ENCODE measurements at regions not wholly inside any gene's neighbourhood (a gene's known extent, or its start where the extent isn't known, plus 50 kb on each side); places are given as distances from the start of the nearest gene placed in this dataset.
"Not testable (repeated sequence)": the region's sequence is repeated elsewhere in the genome, so short reads cannot be mapped to it uniquely, and the experiment has no call there.

DNA sequence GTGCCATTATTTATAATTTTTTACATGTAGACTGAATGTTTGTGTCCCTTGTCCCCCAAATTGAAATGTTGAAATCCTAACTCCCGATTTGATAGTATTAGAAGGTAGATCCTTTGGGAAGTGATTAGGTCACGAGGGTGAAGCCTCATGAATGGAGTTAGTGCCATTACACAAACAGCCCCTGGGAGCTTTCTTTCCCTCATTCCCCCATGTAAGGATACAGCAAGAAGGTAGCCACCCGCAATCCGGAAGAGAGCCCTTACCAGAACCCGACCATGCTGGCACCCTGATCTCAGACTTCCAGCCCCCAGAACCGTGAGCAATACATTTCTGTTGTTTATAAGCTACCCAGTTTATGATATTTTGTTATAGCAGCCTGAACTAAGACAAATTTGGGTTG is 143.2 kb downstream of the NPIPB5 start:
- no peak for DNase-seq (ENCODE audit: low read depth in 2 of 2)

DNA sequence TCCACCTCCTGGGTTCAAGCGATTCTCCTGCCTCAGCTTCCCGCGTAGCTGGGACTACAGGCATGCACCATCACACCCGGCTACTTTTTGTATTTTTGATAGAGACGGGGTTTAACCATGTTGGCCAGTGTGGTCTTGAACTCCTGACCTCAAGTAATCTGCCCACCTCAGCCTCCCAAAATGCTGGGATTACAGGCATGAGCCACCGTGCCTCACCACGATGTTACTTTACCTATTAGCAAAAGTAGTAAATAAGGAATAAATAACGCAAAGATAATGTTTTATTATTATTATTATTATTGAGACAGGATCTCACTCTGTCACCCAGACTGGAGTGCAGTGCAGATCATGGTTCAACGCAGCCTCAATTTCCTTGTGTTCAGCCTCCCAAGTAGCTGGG is 145.9 kb downstream of the NPIPB5 start:
- not testable (repeated sequence) for DNase-seq (ENCODE audit: low read depth in 2 of 2)

DNA sequence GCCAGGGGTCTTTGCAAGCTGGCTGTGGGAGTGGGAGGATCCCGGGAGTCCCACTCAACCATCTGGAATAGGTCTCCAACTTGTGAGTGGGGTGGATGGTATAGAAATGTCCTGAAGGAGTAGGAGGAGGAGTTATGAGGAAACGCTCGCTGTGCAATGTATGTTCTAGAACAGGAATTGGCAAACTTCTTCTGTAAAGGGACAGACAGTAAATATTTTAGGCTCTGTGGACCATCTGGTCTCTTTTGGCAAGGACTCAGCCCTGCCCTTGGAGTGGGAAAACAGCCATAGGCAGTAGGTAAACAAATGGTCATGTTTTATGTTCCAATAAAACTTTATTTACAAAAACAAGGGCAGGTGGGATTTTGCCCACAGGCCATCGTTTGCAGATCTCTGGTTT is 149.2 kb downstream of the NPIPB5 start:
- no peak for DNase-seq (ENCODE audit: low read depth in 2 of 2)

DNA sequence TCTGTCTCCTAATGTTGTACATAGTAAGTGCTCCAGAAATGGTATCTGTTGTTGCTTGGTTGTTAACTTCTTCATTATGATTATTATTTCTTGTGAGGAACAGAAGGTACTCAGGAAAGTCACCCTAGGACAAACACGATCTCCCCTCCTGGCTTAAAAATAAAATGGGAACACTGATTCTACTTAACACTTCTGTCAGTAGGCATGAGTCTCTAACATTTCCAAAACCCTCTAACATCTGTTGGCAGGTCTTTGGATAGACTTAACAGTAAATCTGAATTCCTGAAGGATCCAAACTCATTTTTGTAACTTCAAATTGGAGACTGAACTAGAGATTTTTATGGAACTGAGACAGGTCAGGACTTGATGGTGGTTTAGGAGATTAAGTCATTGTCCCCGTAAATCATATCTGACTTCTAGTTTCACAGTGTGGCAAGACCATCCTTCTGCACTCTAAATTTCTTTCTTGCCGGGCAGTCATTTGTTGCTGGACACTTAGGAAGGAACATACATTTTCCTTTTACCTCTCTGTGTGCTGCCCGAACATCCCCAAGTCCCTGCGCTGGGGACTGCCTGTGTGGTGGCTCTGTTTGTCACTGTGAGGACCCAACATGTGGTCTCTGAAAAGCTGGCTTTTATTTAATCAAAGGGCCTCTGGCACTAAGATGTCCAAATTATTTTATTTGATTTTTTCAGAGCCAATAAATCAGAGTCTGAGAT is 149.9 kb downstream of the NPIPB5 start:
- DNase-seq (ENCODE audit: low read depth in 2 of 2) = no peak

DNA sequence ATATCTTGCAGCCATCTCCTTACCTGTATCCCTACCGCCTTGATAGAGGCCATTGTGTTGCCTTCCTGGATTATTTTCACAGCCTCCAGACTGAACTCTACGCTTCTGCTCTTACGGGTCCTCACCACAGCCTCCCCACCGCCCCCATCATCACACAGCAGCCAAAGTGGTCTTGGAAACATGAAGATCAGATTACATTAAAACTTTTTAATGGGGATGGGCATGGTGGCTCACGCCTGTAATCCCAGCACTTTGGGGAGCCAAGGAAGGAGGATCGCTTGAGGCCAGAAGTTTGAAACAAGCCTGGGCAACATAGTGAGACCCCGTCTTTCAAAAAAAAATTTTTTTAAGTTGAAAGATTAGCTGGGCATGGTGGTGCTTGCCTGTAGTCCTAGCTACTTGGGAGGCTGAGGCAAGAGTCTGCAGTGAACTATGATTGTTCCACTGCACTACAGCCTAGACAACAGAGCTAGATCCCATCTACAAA is 150.5 kb downstream of the NPIPB5 start:
- no peak for DNase-seq (ENCODE audit: low read depth in 2 of 2)

DNA sequence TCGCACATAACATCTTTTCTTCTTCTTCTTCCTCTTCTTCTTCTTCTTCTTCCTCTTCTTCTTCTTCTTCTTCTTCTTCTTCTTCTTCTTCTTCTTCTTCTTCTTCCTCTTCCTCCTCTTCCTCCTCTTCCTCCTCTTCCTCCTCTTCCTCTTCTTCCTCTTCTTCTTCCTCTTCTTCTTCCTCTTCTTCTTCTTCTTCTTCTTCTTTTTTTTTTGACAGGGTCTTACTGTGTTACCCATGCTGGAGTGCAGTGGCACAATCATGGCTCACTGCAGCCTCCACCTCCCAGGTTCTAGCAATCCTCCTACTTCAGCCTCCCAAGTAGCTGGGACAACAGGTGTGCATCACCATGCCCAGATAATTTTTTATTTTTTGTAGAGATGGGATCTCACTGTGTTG is 151.0 kb upstream of the HS3ST2 start:
- not testable (repeated sequence) for DNase-seq (ENCODE audit: low read depth in 2 of 2)

DNA sequence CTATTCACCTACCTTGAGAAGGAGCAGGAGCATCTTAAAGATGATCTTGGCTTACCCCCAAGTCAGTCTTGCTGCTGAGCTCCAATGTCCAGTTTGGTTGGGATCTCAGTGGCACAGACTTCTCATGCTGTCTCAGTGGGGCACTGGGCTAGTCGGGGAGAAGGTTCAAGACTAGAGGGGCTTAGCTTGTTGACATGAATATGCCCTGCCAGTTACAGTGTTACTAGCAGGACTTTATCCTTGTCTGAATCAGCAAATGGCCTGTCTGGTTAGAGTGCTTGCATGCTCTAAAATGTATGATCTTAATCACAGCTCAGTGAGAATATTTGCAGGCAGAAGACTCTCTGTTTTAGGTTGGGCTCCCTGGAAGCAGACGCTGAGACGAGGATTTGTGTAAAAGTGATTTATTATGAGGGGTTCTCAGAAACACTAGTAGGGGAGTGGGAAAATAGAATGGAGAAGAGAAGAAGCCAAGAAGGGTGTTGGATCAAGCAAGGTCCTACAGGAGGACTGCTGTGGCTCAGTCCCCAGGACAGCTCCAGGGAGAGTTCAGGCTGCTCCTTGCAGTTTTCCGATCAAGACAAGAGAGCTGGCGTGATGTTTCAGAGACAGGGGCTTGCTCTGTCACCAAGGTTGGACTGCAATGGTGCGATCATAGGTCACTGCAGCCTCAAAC is 150.4 kb upstream of the HS3ST2 start:
- no peak for DNase-seq (ENCODE audit: low read depth in 2 of 2)

DNA sequence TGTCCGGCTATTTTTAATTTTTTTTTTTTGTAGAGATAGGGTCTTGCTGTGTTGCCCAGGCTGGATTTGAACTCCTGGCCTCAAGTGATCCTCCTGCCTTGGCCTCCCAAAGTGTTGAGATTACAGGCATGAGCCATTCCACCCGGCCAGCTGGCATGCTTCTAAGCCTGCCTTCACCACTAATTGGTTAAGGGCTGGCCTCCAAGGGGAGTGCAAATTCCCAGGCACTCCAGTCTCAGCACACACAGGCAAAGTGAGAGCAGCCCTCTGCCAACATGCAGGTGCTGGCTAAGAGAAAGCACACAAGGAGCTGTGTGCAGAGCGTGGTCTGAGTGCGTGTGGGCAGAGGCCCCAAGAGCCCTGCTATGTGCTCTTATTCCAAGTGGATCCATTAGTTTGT is 149.8 kb upstream of the HS3ST2 start:
- no peak for DNase-seq (ENCODE audit: low read depth in 2 of 2)

DNA sequence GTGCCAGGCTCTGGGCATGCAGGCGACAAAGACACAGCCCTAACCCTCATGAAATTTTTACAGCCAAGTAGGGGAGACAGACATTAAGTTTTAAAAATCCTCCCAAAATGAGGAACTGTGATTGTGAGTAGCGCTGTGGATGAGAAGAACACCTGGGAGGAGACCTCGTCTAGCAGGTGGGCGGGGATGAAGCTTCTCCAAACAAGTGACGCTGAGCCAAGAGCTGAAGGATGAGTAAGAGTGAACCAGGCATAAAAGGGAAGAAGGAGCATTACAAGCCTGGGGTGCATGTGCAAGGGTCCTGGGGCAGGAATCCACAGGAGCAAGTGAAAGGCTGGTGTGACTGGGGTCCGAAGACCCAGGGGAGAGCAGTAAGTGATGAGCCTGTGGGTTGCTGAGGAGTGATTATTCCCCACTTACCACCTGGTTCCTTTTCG is 149.4 kb upstream of the HS3ST2 start:
- no peak for DNase-seq (ENCODE audit: low read depth in 2 of 2)

DNA sequence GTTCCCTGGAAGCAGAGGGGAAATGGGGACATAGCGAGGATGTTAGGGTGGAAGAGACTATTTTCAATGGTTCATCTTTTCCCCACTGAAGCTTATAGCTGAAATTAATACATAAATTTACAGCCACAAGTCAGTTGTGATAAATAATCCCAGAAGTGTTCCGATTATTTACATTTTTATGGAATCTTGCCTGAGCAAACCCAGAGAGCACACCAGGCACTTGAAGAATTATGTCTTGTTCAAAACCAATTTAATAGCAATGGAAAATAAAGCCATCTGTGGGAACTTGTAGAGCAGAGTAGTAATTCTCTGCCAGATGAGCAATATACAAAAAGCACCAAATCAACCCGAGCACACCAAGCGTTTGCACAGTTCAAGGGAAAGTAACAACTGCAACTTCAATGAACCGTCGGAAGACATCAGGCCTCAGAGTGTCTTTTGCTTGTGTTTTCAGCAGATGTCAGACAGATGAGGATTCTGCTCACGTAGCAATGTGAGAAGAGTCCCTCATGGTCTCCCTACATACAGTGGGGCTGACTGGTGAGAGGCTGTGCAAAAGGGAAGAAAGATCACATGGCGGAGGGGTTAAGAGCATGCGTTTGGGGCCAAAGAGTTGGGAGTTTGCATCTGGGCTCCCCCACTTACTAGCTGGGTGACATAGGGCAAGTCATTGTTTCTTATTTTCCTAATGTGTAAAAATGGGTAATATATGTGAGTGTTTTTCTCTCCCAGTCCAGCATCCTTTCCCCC is 148.7 kb upstream of the HS3ST2 start:
- no peak for DNase-seq (ENCODE audit: low read depth in 2 of 2)

DNA sequence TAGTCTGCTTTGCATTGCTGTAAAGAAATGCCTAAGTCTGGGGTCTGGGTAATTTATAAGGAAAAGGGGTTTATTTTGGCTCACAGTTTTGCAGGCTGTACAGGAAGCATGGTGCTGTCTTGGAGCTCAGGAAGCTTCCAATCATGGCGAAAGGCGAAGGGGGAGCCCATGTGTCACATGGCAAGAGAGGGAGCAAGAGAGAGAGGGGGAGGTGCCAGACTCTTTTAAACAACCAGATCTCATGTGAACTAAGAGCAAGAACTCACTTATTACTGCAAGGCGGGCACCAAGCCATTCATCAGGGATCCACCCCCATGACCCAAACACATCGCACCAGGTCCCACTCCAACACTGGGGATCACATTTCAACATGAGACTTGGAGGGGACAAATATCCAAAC is 148.2 kb upstream of the HS3ST2 start:
- DNase-seq (ENCODE audit: low read depth in 2 of 2) = no peak

DNA sequence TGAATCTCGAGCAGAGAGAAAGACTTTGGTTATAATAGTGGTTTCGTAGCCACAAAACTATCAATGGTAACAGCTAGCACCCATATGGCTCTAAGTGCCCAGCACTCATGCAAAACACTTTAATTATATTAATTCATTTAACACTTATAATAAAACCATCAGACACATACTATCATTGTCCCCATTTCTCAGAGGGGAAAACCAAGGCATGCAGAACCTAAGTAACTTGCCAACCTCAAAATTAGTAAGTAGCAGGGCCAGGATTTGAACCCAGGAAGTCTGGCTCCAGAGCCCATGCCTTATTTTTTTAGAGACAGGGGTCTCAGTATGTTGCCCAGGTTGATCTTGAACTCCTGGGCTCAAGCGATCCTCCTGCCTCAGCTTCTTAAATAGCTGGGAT is 145.6 kb upstream of the HS3ST2 start:
- no peak for DNase-seq (ENCODE audit: low read depth in 2 of 2)

DNA sequence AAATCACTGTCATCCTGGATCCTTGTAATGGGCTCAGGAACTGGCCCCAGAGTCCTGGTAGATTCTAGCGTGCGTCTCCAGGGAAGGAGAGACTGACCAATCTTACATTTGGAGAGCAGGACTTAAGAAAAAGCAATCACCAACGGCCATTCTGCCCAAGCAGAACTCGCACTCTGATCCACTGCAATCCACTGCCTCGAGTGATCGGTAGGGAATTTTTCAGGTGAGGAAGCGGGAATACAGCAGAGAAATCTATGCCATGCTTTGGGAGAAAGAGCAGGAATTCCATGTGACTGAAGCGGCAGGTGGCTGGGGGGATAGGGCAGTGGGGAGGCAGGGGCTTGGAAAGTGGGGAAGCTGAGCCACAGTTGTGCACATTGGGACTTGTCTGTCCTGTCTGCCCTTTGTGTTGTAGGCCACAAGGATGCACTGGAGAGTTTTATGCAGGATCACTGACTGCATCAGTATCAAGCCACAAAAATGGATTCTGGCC is 143.9 kb upstream of the HS3ST2 start:
- no peak for DNase-seq (ENCODE audit: low read depth in 2 of 2)

DNA sequence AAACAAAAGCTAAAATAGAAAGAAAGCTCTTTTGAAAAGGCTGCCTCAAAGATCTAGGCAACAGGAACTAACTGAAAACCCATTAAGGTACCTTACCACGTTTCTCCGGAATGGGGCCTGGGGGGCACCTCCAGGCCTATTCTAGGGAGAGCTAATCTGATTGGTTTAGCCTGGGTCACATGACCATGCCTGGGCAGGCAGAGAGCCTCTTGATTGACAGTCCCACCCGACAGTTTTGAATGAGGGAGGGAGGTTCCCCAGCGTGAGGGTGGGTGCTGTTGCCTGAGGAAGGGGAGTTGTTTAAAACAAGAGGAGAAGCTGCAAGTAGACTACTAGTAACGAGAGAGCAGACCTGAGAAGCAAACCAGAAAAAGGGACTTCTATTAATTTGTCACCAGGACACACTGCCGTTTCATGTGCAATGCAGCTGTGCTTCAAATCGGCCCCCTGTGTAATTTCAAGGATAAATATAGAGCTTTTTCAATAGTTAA is 143.4 kb upstream of the HS3ST2 start:
- peak in 1 of 2 donors; percentile 20 for DNase-seq (ENCODE audit: low read depth in 2 of 2)

DNA sequence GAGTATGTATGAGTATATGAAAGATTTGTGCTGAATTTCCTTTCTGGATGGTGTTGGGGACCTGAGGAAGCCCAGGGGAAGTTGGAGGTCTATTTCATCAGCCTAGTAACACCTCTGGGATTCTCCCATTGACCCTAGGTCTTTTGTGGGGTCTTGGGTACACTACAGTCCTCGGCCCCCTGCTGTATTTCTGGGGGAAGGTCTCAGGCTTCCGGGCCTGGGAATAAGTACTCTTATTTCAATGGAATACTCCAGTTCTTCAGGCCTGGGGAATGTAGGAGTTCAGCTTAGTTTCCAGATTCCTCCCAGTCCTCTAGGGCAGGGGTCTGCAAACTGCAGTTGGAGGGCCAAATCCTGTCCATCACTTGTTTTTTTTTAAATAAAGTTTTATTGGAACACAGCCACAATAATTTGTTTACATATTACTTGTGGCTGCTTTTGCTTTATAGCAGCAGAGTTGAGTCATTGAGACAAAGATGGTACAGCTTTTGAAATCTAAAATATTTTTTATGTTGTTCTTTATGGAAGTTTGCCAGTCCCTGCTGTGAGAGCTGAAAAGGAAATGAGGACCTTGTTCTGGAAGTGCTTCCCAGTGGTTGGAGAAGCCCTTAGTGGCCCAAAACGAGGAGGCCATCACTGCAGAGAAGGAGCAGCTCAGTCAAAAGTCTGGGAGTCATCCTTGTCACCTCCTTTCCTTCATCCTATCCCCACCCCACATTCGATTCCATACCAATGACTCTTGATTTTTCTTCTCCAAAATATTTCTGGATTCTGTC is 142.5 kb upstream of the HS3ST2 start:
- no peak for DNase-seq (ENCODE audit: low read depth in 2 of 2)

DNA sequence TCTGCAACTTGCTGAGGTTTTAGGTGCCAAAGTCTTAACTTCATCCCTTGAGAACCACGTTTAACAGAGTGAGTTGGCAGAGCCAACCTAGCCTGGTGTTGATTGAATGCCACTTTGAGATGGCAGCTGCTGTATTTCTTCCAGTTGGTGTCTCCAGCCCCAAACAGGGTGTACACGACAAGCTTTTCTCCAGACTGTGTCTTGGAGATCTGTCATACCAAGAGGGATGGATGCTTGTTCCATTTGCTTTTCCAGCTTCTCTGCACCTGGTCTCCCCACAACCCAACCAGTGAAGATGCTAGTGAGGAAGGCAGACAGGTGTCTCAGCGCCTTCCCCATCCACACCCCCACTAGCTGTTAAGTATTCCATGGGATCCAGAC is 141.1 kb upstream of the HS3ST2 start:
- no peak for DNase-seq (ENCODE audit: low read depth in 2 of 2)

DNA sequence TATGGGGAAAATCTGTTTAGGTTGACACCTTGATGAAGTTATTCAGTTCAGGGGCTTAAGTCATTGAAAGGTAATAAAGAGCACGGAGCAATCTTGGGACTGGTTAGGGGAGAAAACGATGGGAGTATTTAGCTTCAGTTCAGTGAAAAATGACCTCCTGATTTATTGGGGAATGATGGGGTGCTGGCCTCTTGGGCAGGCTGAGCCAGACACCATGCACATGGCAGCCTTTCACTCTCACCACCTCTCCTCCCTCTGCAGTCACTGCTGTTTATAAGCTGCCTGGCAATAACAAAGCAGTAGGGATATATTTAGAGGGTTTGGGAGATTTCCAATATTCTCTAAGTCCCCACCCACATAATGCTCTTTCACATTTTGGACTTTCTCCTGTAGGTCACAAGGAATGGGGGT is 140.5 kb upstream of the HS3ST2 start:
- DNase-seq (ENCODE audit: low read depth in 2 of 2) = no peak

DNA sequence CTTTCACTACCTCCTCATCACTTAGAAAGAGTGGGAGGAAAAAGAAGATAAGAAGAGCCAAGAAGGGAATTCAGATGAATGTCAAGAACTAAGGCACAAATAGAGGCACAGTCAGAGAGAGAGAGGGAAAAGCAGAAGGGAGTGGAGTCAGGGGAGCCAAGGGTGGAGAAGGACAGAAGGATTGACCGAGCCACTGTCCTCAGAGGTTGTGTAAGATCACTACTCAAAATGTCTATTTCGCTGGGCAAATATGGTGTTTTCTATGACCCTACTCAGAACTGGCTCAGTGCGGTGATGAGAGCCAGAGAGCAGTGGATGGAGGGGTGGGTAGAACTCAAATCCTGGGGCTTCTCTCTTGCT is 139.2 kb upstream of the HS3ST2 start:
- no peak for DNase-seq (ENCODE audit: low read depth in 2 of 2)

DNA sequence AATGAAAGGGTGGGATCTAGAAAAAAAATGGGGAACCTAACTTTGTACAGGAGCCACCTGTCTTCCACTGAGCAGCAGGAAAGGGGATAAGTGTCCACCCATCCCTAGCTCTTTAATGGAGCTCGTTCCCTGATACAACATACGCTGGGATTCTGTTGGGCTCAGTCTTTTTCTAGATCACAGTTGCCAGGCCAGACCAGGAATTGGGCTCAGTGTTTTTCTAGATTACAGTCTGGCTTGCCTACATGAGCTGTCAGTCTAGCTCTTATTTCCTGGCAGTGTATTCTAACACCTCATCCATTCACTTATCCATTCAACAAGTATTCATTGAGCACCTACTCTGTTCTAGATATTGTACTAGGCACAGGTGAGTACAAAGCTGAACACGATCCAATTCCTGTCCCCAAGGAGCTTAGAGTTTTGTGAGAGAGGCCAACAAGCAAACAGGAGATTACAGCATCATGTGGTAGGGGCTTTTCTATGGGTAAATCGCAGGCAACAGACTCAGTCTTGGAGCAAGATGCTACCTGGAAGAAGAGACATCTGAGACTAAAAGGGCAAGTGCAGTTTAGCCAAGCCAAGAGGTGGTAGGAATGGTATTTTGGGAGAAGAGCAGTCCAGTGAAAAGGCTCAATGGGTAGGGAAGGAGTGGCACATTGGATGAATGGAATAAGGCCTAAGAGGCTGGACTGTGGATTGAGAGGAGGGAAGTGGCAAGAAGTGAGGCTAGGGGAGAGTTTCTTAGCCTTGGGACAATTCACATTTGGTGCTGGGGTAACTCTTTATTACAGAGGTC is 138.0 kb upstream of the HS3ST2 start:
- DNase-seq (ENCODE audit: low read depth in 2 of 2) = no peak

DNA sequence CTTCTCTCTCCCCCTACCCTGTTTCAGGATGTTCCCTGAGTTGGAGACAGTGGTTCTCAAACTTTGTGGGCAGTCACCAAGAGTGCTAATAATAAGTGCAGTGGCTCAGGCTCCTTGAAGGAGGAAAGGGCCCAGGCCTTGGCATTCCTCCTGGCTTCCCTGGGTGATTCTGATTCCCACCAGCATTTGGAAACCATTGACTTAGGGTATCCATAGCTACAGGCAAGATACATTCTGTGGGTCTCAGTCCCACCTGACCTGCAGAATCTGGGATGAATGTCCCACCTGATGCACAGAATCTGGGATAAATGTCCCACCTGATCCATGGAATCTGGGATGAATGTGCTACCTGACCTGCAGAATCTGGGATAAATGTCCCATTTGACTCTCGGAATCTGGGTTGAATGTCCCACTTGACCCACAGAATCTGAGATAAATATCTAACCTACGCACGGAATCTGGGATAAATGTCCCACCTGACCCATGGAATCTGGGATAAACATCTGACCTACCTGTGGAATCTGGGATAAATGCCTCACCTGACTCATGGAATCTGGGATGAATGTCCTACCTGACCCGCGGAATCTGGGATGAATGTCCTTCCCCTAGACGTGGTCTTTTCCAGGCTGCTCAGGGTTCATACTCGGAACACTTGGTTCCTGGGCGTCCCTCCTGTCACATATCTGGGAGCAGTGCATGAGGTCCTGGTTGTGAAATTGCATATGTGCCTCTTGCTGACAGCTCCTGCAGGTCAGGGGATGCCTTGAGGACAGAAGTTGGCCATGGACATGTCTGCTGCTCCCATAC is 136.7 kb upstream of the HS3ST2 start:
- no peak for DNase-seq (ENCODE audit: low read depth in 2 of 2)
